Effector memory CD8-positive, alpha-beta T cell (primary cell): ENCODE measurements at regions not wholly inside any gene's neighbourhood (a gene's known extent, or its start where the extent isn't known, plus 50 kb on each side); places are given as distances from the start of the nearest gene placed in this dataset.

Experiments used
- ATAC-seq: fragments of 150-1000 bp; cut with Tn5 transposase; replicated peaks from 2 replicates; pipeline ENCODE4 v1.10.0; 2021; ENCODE audit warnings: mild to moderate bottlenecking, moderate library complexity
- DNase-seq, 3 experiments: peaks; one replicate each; pipeline ENCODE4 v3.0.0; 2021
- H3K27ac Mint-ChIP-seq, 2 donors: one replicate each; pipeline ENCODE4 v1.8.0; 2022; ENCODE audit warnings: mild to moderate bottlenecking in 2 of 2, mixed read lengths in 2 of 2, moderate library complexity in 2 of 2
- H3K27me3 Mint-ChIP-seq, 2 donors: one replicate each; pipeline ENCODE4 v1.8.0; 2022; ENCODE audit warnings: mixed read lengths in 2 of 2
- H3K36me3 Mint-ChIP-seq: one replicate; pipeline ENCODE4 v1.8.0; 2022; ENCODE audit warnings: mild to moderate bottlenecking, moderate library complexity, mixed read lengths; ENCODE audit not compliant: insufficient read depth
- H3K4me1 Mint-ChIP-seq, 2 donors: one replicate each; pipeline ENCODE4 v1.8.0; 2022; ENCODE audit warnings: low read depth in 2 of 2, mixed read lengths in 2 of 2
- H3K4me3 Mint-ChIP-seq, 2 donors: one replicate each; pipeline ENCODE4 v1.8.0; 2022; ENCODE audit warnings: mild to moderate bottlenecking in 2 of 2, mixed read lengths in 2 of 2, moderate library complexity in 2 of 2
- H3K9me3 Mint-ChIP-seq, 2 donors: one replicate each; pipeline ENCODE4 v1.8.0; 2022; ENCODE audit warnings: mixed read lengths in 2 of 2

- Mint-ChIP-seq H3K36me3 (no peaks in the 10 kb centered on the region), H3K9me3 (no peaks in the 10 kb centered on the region), H3K27ac (no peak overlapping the region), H3K4me1 (no peaks in the 10 kb centered on the region), H3K27me3 (no peaks in the 10 kb centered on the region), H3K4me3 (no peak overlapping the region)
- ATAC-seq (no peak), DNase-seq (no peak)
These were observed 155.2 kb downstream of the FAM43A start for GRCh38 chr3:194840661-194841514.

DNA sequence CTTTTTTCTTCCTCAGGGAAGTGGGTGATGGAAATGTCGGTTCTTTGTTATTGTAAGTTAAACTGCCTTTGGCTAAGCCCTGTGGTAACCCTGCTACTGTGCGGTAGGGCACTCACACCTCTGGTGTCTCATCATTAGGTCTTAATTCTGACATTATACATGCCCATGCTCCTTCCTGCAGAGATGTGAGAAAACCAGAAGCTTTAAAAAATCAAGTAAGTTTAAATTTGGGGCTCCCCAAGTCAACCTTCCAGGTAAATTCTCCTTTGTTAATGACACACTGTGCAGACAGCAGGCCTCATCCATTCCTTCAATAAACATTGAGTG is 155.8 kb downstream of the FAM43A start:
- H3K36me3 Mint-ChIP-seq: no peaks in the 10 kb centered on the region
- no peaks in the 10 kb centered on the region for H3K27me3 Mint-ChIP-seq
- no peaks in the 10 kb centered on the region for H3K4me1 Mint-ChIP-seq
- H3K27ac Mint-ChIP-seq: no peak overlapping the region
- ATAC-seq: no peak
- no peak overlapping the region for H3K4me3 Mint-ChIP-seq
- no peak for DNase-seq
- H3K9me3 Mint-ChIP-seq: no peaks in the 10 kb centered on the region

GRCh38 chr3:194843556-194843955 is 157.9 kb downstream of the FAM43A start:
- Mint-ChIP-seq H3K27ac (no peak overlapping the region), H3K36me3 (no peaks in the 10 kb centered on the region), H3K4me3 (no peak overlapping the region), H3K4me1 (no peaks in the 10 kb centered on the region), H3K9me3 (no peaks in the 10 kb centered on the region), H3K27me3 (no peaks in the 10 kb centered on the region)
- DNase-seq (no peak), ATAC-seq (no peak)

DNA sequence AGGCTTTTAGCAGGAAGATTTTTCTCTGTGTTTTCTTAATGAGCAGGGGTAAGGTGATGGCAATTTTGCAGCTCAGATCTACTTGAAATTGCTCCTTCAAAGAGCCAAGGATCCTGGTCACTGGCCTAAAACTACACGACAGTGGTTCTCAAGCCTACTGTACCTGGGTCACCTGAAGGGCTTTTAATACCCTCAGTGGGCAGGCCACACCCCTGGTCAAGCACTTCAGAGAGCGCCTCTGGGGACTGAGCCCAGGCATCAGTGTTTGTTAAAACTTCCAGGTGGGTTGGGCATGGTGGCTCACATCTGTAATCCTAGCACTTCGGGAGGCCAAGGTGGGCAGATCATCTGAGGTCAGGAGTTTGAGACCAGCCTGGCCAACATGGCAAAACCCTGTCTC is 158.4 kb downstream of the FAM43A start:
- H3K4me1 Mint-ChIP-seq: no peaks in the 10 kb centered on the region
- no peak overlapping the region for H3K27ac Mint-ChIP-seq
- no peak for DNase-seq
- H3K36me3 Mint-ChIP-seq: no peaks in the 10 kb centered on the region
- no peaks in the 10 kb centered on the region for H3K9me3 Mint-ChIP-seq
- no peak overlapping the region for H3K4me3 Mint-ChIP-seq
- no peak for ATAC-seq
- H3K27me3 Mint-ChIP-seq: no peaks in the 10 kb centered on the region

- H3K9me3 Mint-ChIP-seq: no peaks in the 10 kb centered on the region
- ATAC-seq: no peak
- H3K27ac Mint-ChIP-seq: peak overlapping the region in 1 of 2 donors; percentile 51
These were observed 163.6 kb downstream of the FAM43A start for GRCh38 chr3:194849166-194849875.

DNA sequence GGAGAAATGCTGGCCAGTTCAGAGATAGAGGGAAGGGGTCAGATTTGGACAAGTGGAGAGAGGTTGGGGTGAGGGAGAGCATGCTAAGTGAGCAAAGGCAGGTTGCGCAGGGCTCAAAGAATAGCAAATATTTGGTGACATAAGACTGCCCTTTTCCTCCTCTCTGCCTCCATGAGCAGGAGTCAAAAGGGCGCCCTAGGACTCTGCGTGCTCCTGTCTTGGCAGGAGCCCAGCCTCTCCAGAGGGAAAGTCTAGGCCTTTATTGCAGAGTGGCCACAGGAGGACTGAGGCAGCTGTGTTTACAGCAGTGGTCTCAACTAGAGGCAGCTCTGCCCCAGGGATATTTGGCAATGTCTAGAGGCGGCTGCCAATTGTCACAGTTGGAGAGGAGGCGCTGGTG is 165.6 kb downstream of the FAM43A start:
- ATAC-seq (no peak), DNase-seq (no peak)
- Mint-ChIP-seq H3K4me1 (no peaks in the 10 kb centered on the region), H3K27me3 (peaks cover 7 to 13% of the 10 kb centered on the region in 2 donors), H3K27ac (no peak overlapping the region), H3K36me3 (peaks cover 3% of the 10 kb centered on the region), H3K9me3 (no peaks in the 10 kb centered on the region), H3K4me3 (no peak overlapping the region)

More at GRCh38 chr3:194849166-194849875, 163.6 kb downstream of the FAM43A start:
- H3K4me1 Mint-ChIP-seq: no peaks in the 10 kb centered on the region
- peaks cover 3% of the 10 kb centered on the region for H3K36me3 Mint-ChIP-seq
- H3K27me3 Mint-ChIP-seq: peaks cover 0 to 13% of the 10 kb centered on the region in 2 donors
- H3K4me3 Mint-ChIP-seq: no peak overlapping the region
- no peak for DNase-seq

GRCh38 chr3:194851941-194852340 is 166.3 kb downstream of the FAM43A start:
- Mint-ChIP-seq H3K27ac (no peak overlapping the region), H3K36me3 (peaks cover 3% of the 10 kb centered on the region), H3K9me3 (no peaks in the 10 kb centered on the region), H3K4me1 (no peaks in the 10 kb centered on the region), H3K4me3 (no peak overlapping the region), H3K27me3 (peaks cover 7 to 13% of the 10 kb centered on the region in 2 donors)
- ATAC-seq (no peak), DNase-seq (no peak)

DNA sequence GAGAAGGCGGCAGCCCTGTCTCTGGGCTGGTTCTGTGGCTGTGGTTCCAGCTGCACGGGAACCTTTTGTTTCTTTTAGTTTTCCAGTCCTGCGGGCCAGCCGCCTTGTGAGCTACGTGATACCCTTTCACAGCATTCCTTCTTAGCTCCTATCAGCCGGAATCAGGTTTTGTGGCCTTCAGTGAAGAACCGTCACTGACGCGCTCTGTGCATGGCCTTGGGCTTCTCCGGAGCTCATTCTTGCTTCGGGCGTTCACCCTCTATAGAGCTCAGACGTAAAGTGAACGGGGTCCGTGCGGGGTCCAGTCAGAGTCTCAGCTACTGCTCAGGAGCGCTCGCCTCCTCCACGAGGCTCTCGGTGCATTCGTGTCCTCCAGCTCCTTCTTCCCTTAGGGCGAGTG is 166.7 kb downstream of the FAM43A start:
- DNase-seq (no peak), ATAC-seq (no peak)
- Mint-ChIP-seq H3K27ac (no peak overlapping the region), H3K4me3 (no peak overlapping the region), H3K36me3 (peaks cover 3% of the 10 kb centered on the region), H3K9me3 (no peaks in the 10 kb centered on the region), H3K27me3 (peaks cover 7 to 13% of the 10 kb centered on the region in 2 donors), H3K4me1 (no peaks in the 10 kb centered on the region)

GRCh38 chr3:194852831-194853508 is 167.3 kb downstream of the FAM43A start:
- DNase-seq: no peak
- Mint-ChIP-seq H3K4me3 (no peak overlapping the region), H3K4me1 (no peaks in the 10 kb centered on the region), H3K27me3 (peaks cover 7 to 13% of the 10 kb centered on the region in 2 donors), H3K27ac (no peak overlapping the region), H3K36me3 (peaks cover 3% of the 10 kb centered on the region), H3K9me3 (no peaks in the 10 kb centered on the region)
- ATAC-seq: no peak

GRCh38 chr3:194854206-194854605 is 168.5 kb downstream of the FAM43A start:
- no peak for ATAC-seq
- H3K4me3 Mint-ChIP-seq: no peak overlapping the region

GRCh38 chr3:194854659-194855390 is 169.1 kb downstream of the FAM43A start:
- H3K4me3 Mint-ChIP-seq: no peak overlapping the region
- DNase-seq (no peak), ATAC-seq (no peak)
- no peak overlapping the region for H3K27ac Mint-ChIP-seq
- no peaks in the 10 kb centered on the region for H3K9me3 Mint-ChIP-seq
- no peaks in the 10 kb centered on the region for H3K4me1 Mint-ChIP-seq
- peaks cover 7 to 22% of the 10 kb centered on the region in 2 donors for H3K27me3 Mint-ChIP-seq
- peaks cover 3% of the 10 kb centered on the region for H3K36me3 Mint-ChIP-seq

More at GRCh38 chr3:194854206-194854605, 168.5 kb downstream of the FAM43A start:
- peaks cover 3% of the 10 kb centered on the region for H3K36me3 Mint-ChIP-seq
- H3K27ac Mint-ChIP-seq: no peak overlapping the region
- DNase-seq: no peak
- H3K4me1 Mint-ChIP-seq: no peaks in the 10 kb centered on the region
- H3K9me3 Mint-ChIP-seq: no peaks in the 10 kb centered on the region
- H3K27me3 Mint-ChIP-seq: peaks cover 7 to 18% of the 10 kb centered on the region in 2 donors

DNA sequence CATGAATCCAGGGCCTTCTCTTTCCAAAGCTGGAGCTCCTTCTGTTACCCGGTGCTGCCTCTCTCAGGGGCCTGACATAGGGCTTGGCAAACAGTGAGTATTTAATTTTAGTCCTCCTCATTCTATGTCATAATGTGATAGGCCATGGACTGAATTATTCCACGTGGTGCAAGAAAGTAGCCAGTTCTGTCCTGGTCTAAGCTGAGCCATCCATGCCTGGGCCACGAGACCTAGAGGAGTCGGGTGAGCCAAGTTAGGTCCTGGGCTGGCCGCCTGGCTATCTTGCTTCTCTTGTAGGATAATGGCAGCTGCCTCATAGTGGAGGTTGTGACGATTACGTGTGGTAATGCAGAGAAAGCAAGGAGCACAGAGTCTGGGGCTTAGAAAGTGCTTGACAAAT is 170.6 kb downstream of the FAM43A start:
- Mint-ChIP-seq H3K27ac (no peak overlapping the region), H3K4me1 (no peaks in the 10 kb centered on the region), H3K4me3 (no peak overlapping the region), H3K36me3 (peaks cover 3% of the 10 kb centered on the region), H3K9me3 (no peaks in the 10 kb centered on the region), H3K27me3 (peaks cover 7 to 22% of the 10 kb centered on the region in 2 donors)
- ATAC-seq: no peak
- DNase-seq: no peak

DNA sequence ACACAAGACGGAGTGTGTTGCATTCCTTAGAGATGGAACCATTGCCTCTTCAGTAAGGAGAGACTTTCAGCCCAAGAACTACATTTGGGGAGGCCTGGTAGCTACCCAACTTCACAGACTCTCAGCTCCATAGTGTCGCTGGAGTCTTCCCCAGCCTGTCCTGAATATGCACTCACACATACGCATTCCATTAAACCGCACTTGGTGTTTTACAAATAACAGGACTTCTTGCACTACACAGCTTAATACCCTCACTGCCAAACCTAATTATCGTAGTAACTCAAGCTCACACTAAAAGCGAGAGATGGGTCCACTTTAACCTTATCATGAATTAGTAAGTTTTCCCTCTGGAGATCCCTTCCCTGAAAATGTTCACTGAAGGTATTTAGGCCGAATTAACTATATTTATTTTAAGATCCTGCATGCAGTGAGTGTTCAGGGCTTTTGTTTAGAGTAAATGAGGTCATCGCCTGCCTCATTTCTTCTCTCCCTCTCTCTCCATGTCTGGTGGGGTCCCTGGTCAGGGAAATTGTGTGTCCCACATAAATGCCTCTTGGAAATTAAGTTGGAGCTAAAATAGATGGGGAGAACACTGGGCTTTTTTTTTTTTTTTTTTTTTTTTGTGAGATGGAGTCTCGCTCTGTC is 171.9 kb downstream of the FAM43A start:
- H3K4me3 Mint-ChIP-seq: no peak overlapping the region
- ATAC-seq (no peak), DNase-seq (no peak)
- H3K9me3 Mint-ChIP-seq: no peaks in the 10 kb centered on the region
- H3K27me3 Mint-ChIP-seq: peaks cover 9 to 32% of the 10 kb centered on the region in 2 donors
- no peaks in the 10 kb centered on the region for H3K4me1 Mint-ChIP-seq
- H3K27ac Mint-ChIP-seq: no peak overlapping the region
- H3K36me3 Mint-ChIP-seq: peaks cover 3% of the 10 kb centered on the region
